GM23338 (cell line): ENCODE measurements at regions not wholly inside any gene's neighbourhood (a gene's known extent, or its start where the extent isn't known, plus 50 kb on each side); places are given as distances from the start of the nearest gene placed in this dataset.

Source experiments
- EZH2 ChIP-seq: fragments of 200-600 bp; sonication (generic); IDR thresholded peaks from one replicate; pipeline ENCODE4 v1.8.0; 2017; ENCODE audit warnings: antibody characterized with exemption, mild to moderate bottlenecking, low read depth; ENCODE audit not compliant: unreplicated experiment
- JUNB ChIP-seq: IDR thresholded peaks from one replicate; pipeline ENCODE4 v1.6.1; 2016; ENCODE audit warnings: antibody characterized with exemption; ENCODE audit not compliant: unreplicated experiment
- NANOG ChIP-seq: IDR thresholded peaks from 2 replicates; pipeline ENCODE4 v1.6.1; 2016; ENCODE audit warnings: antibody characterized with exemption, borderline replicate concordance
- REST ChIP-seq: IDR thresholded peaks from one replicate; pipeline ENCODE4 v1.6.1; 2018; ENCODE audit warnings: antibody characterized with exemption; ENCODE audit not compliant: unreplicated experiment
- ZNF331 ChIP-seq: fragments of 250-450 bp; sonication (Bioruptor Pico); IDR thresholded peaks from 2 replicates; pipeline ENCODE4 v1.5.0; 2020; ENCODE audit warnings: low read depth, mild to moderate bottlenecking, moderate library complexity
- ZNF462 ChIP-seq: fragments of 250-450 bp; sonication (Bioruptor Pico); IDR thresholded peaks from 2 replicates; pipeline ENCODE4 v1.5.0; 2020; ENCODE audit warnings: mild to moderate bottlenecking, moderate library complexity

GRCh38 chr5:165201771-165202518 lies 1696.5 kb downstream of the MAT2B start (continued):
- TF ChIP-seq REST, result no peak
- TF ChIP-seq EZH2, result no peak
- no peak for TF ChIP-seq NANOG
- no peak for TF ChIP-seq ZNF462 (CRISPR knock-in tag)
- TF ChIP-seq JUNB, result no peak
- TF ChIP-seq ZNF331, result no peak
